GM23248 (cell line): ENCODE measurements at regions not wholly inside any gene's neighbourhood (a gene's known extent, or its start where the extent isn't known, plus 50 kb on each side); places are given as distances from the start of the nearest gene placed in this dataset.

ENCODE experiments used
- EZH2 ChIP-seq: fragments of 200-600 bp; sonication (generic); IDR thresholded peaks from 2 replicates; pipeline ENCODE4 v1.6.1; 2018; ENCODE audit warnings: antibody characterized with exemption, mild to moderate bottlenecking; ENCODE audit not compliant: insufficient read depth, poor library complexity, severe bottlenecking
- EZH2phosphoT487 ChIP-seq: fragments of 200-600 bp; sonication (generic); IDR thresholded peaks from 2 replicates; pipeline ENCODE4 v1.6.1; 2018; ENCODE audit warnings: antibody characterized with exemption, moderate library complexity, mild to moderate bottlenecking, low read depth; ENCODE audit not compliant: insufficient read depth

DNA sequence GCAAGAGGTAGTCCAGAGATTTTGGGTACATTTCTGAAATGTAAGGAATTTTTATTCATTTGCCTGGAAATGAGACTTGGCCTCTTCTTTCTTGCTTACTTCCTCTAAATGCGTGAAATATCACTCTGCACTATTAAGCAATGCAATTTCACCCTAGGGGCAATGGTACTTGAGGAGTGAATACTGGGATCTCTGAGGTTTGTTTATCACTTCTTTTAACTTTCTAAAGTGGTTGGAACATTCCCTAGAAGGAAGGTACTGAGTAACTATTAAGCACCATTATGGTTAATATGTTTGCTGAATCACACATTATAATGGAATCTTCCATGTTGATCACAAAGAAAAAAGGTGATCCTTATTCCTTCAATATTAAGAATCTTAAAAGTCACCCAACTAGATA lies 120.9 kb upstream of the CAND1 start:
- no peak for TF ChIP-seq EZH2
- no peak for TF ChIP-seq EZH2phosphoT487
